ENCODE measurements at regions not wholly inside any gene's neighbourhood (a gene's known extent, or its start where the extent isn't known, plus 50 kb on each side); places are given as distances from the start of the nearest gene placed in this dataset.

- no peak overlapping the region for H3K4me3 Mint-ChIP-seq
- DNase-seq (ENCODE audit: low spot score in 2 of 2, unreplicated experiment in 2 of 2), result no peak
- H3K9me3 Mint-ChIP-seq, result peaks cover 9% of the 10 kb centered on the region
- no peaks in the 10 kb centered on the region for H3K36me3 Mint-ChIP-seq
- H3K4me1 Mint-ChIP-seq, result peaks cover 25% of the 10 kb centered on the region
- no peak overlapping the region for H3K27ac Mint-ChIP-seq
- no peaks in the 10 kb centered on the region for H3K27me3 Mint-ChIP-seq (ENCODE audit: low read depth)
- TF ChIP-seq CTCF (IDR thresholded peaks at IDR 0.05; ENCODE audit: unreplicated experiment), result no peak
These were observed 361.3 kb upstream of the TMTC1 start for GRCh38 chr12:30144777-30145683.

GRCh38 chr12:30142301-30142700 is 358.6 kb upstream of the TMTC1 start:
- H3K4me1 Mint-ChIP-seq, result peaks cover 25% of the 10 kb centered on the region
- TF ChIP-seq CTCF (IDR thresholded peaks at IDR 0.05; ENCODE audit: unreplicated experiment), result no peak
- peak overlapping the region; percentile 11 for H3K27ac Mint-ChIP-seq
- H3K4me3 Mint-ChIP-seq, result no peak overlapping the region
- no peak for DNase-seq (ENCODE audit: low spot score in 2 of 2, unreplicated experiment in 2 of 2)
- H3K27me3 Mint-ChIP-seq (ENCODE audit: low read depth), result no peaks in the 10 kb centered on the region
- peaks cover 21% of the 10 kb centered on the region for H3K9me3 Mint-ChIP-seq
- H3K36me3 Mint-ChIP-seq, result no peaks in the 10 kb centered on the region

- Mint-ChIP-seq H3K36me3 (no peaks in the 10 kb centered on the region), H3K4me3 (no peak overlapping the region), H3K27me3 (ENCODE audit: low read depth) (no peaks in the 10 kb centered on the region), H3K9me3 (peaks cover 21% of the 10 kb centered on the region), H3K4me1 (peaks cover 18% of the 10 kb centered on the region), H3K27ac (no peak overlapping the region)
- no peak for TF ChIP-seq CTCF (IDR thresholded peaks at IDR 0.05; ENCODE audit: unreplicated experiment)
- no peak for DNase-seq (ENCODE audit: low spot score in 2 of 2, unreplicated experiment in 2 of 2)
These were observed 354.7 kb upstream of the TMTC1 start for GRCh38 chr12:30138483-30138882.

GRCh38 chr12:30136696-30137095 is 353.0 kb upstream of the TMTC1 start:
- Mint-ChIP-seq H3K4me1 (peaks cover 11% of the 10 kb centered on the region), H3K4me3 (no peak overlapping the region), H3K27me3 (ENCODE audit: low read depth) (no peaks in the 10 kb centered on the region), H3K9me3 (peaks cover 21% of the 10 kb centered on the region), H3K27ac (no peak overlapping the region), H3K36me3 (no peaks in the 10 kb centered on the region)
- no peak for DNase-seq (ENCODE audit: low spot score in 2 of 2, unreplicated experiment in 2 of 2)
- TF ChIP-seq CTCF (IDR thresholded peaks at IDR 0.05; ENCODE audit: unreplicated experiment), result no peak

GRCh38 chr12:30135776-30136175 is 352.0 kb upstream of the TMTC1 start:
- Mint-ChIP-seq H3K9me3 (peaks cover 16% of the 10 kb centered on the region), H3K4me3 (no peak overlapping the region), H3K4me1 (peaks cover 12% of the 10 kb centered on the region), H3K27ac (no peak overlapping the region), H3K36me3 (no peaks in the 10 kb centered on the region), H3K27me3 (ENCODE audit: low read depth) (no peaks in the 10 kb centered on the region)
- TF ChIP-seq CTCF (IDR thresholded peaks at IDR 0.05; ENCODE audit: unreplicated experiment), result no peak
- no peak for DNase-seq (ENCODE audit: low spot score in 2 of 2, unreplicated experiment in 2 of 2)

All from mesothelial cell of epicardium (in vitro differentiated cells).